ENCODE measurements at regions not wholly inside any gene's neighbourhood (a gene's known extent, or its start where the extent isn't known, plus 50 kb on each side); places are given as distances from the start of the nearest gene placed in this dataset.

- DNase-seq: no peak
- no peak overlapping the region for H3K4me3 ChIP-seq
- H3K36me3 ChIP-seq: no peaks in the 10 kb centered on the region
- no peak overlapping the region for H3K27ac ChIP-seq
- H3K9me3 ChIP-seq: no peaks in the 10 kb centered on the region
- no peaks in the 10 kb centered on the region for H3K27me3 ChIP-seq
- no peaks in the 10 kb centered on the region for H3K4me1 ChIP-seq
- TF ChIP-seq POLR2A (IDR thresholded peaks at IDR 0.05) (no peak), CTCF (IDR thresholded peaks at IDR 0.05) (no peak)
Measured at GRCh38 chr20:11192106-11192505, 518.3 kb upstream of the JAG1 start.

GRCh38 chr20:11193241-11193640, 519.4 kb upstream of the JAG1 start:
- H3K9me3 ChIP-seq: no peaks in the 10 kb centered on the region

GRCh38 chr20:11195169-11195568, 521.4 kb upstream of the JAG1 start:
- Histone ChIP-seq H3K4me3 (no peak overlapping the region), H3K9me3 (no peaks in the 10 kb centered on the region), H3K4me1 (no peaks in the 10 kb centered on the region), H3K27me3 (no peaks in the 10 kb centered on the region), H3K36me3 (no peaks in the 10 kb centered on the region), H3K27ac (peak overlapping the region in 1 of 4 donors; percentile 25)
- DNase-seq: peak in 1 of 3 donors; percentile 48
- TF ChIP-seq POLR2A (IDR thresholded peaks at IDR 0.05) (no peak), CTCF (IDR thresholded peaks at IDR 0.05) (no peak)

More at GRCh38 chr20:11193241-11193640, 519.4 kb upstream of the JAG1 start:
- Histone ChIP-seq H3K27me3 (no peaks in the 10 kb centered on the region), H3K4me1 (no peaks in the 10 kb centered on the region), H3K4me3 (no peak overlapping the region), H3K36me3 (no peaks in the 10 kb centered on the region), H3K27ac (no peak overlapping the region)
- DNase-seq: no peak
- TF ChIP-seq CTCF (IDR thresholded peaks at IDR 0.05) (no peak), POLR2A (IDR thresholded peaks at IDR 0.05) (no peak)

GRCh38 chr20:11195899-11196558, 522.2 kb upstream of the JAG1 start:
- DNase-seq: no peak
- Histone ChIP-seq H3K27me3 (no peaks in the 10 kb centered on the region), H3K4me3 (no peak overlapping the region), H3K36me3 (no peaks in the 10 kb centered on the region), H3K9me3 (no peaks in the 10 kb centered on the region), H3K27ac (peak overlapping the region in 1 of 4 donors; percentile 25), H3K4me1 (no peaks in the 10 kb centered on the region)
- no peak for TF ChIP-seq POLR2A (IDR thresholded peaks at IDR 0.05)
- TF ChIP-seq CTCF (IDR thresholded peaks at IDR 0.05): no peak

- H3K4me3 ChIP-seq: no peak overlapping the region
- H3K4me1 ChIP-seq: no peaks in the 10 kb centered on the region
- no peaks in the 10 kb centered on the region for H3K27me3 ChIP-seq
- no peaks in the 10 kb centered on the region for H3K36me3 ChIP-seq
- no peak for DNase-seq
- TF ChIP-seq POLR2A (IDR thresholded peaks at IDR 0.05): no peak
- no peak overlapping the region for H3K27ac ChIP-seq
- no peaks in the 10 kb centered on the region for H3K9me3 ChIP-seq
Measured at GRCh38 chr20:11197851-11198250, 524.1 kb upstream of the JAG1 start.

- TF ChIP-seq CTCF (IDR thresholded peaks at IDR 0.05) (no peak), POLR2A (IDR thresholded peaks at IDR 0.05) (no peak)
- no peaks in the 10 kb centered on the region for H3K9me3 ChIP-seq
- H3K36me3 ChIP-seq: no peaks in the 10 kb centered on the region
- H3K27ac ChIP-seq: no peak overlapping the region
- no peak for DNase-seq
- no peak overlapping the region for H3K4me3 ChIP-seq
- no peaks in the 10 kb centered on the region for H3K27me3 ChIP-seq
- H3K4me1 ChIP-seq: no peaks in the 10 kb centered on the region
Measured at GRCh38 chr20:11200423-11200822, 526.6 kb upstream of the JAG1 start.

All from Peyer's patch (tissue), 4 donors.